ENCODE measurements at regions not wholly inside any gene's neighbourhood (a gene's known extent, or its start where the extent isn't known, plus 50 kb on each side); places are given as distances from the start of the nearest gene placed in this dataset.

- no peak overlapping the region for H2BK5ac ChIP-seq (ENCODE audit: low read length)
- no CpG with 5 or more reads among the region's 2 CpGs for WGBS, 2 donors (ENCODE audit: extremely low coverage in 2 of 2, insufficient read length in 2 of 2, insufficient replicate concordance in 1 of 2)
- no peak overlapping the region for H3K9ac ChIP-seq (ENCODE audit: low read depth, low read length, poor library complexity)
- H3K4me2 ChIP-seq (ENCODE audit: insufficient read depth, low read length, poor library complexity, severe bottlenecking), result no peak overlapping the region
- no peak overlapping the region for H3K27ac ChIP-seq (replicated peaks; ENCODE audit: low read length)
- H2AFZ ChIP-seq (ENCODE audit: low read length), result no peak overlapping the region
- no peak overlapping the region for H2BK120ac ChIP-seq (ENCODE audit: low read depth, low read length)
- peaks cover 0 to 3% of the 10 kb centered on the region in 2 donors for H3K4me1 ChIP-seq (ENCODE audit: control insufficient read depth in 2 of 2, insufficient read depth in 1 of 2, low read depth in 1 of 2, low read length in 2 of 2)
- no peaks in the 10 kb centered on the region for H3K36me3 ChIP-seq (replicated peaks in 1 of 2; ENCODE audit: control insufficient read depth in 2 of 2, insufficient read depth in 2 of 2, low read length in 2 of 2)
- H3K18ac ChIP-seq (ENCODE audit: low read length), result no peak overlapping the region
- H2BK12ac ChIP-seq (ENCODE audit: low read length), result no peak overlapping the region
- H3K79me1 ChIP-seq (ENCODE audit: low read depth, low read length), result no peaks in the 10 kb centered on the region
- H3K14ac ChIP-seq (ENCODE audit: low read length), result no peak overlapping the region
- H3K9me3 ChIP-seq (replicated peaks in 1 of 2; ENCODE audit: control insufficient read depth in 2 of 2, insufficient read depth in 1 of 2, low read depth in 1 of 2, low read length in 2 of 2), result peaks cover 0 to 6% of the 10 kb centered on the region in 2 donors
- no peaks in the 10 kb centered on the region for H3K27me3 ChIP-seq (ENCODE audit: control insufficient read depth in 3 of 3, insufficient read depth in 3 of 3, low read depth in 1 of 3, low read length in 3 of 3)
- H4K91ac ChIP-seq (ENCODE audit: low read depth, low read length, poor library complexity), result no peak overlapping the region
- no peak for DNase-seq (ENCODE audit: low spot score)
- H3K4ac ChIP-seq (ENCODE audit: low read length), result no peak overlapping the region
- no peak overlapping the region for H2BK15ac ChIP-seq (ENCODE audit: low read length)
- H4K8ac ChIP-seq (ENCODE audit: low read depth, low read length), result no peak overlapping the region
- no peak overlapping the region for H2AK5ac ChIP-seq (ENCODE audit: low read depth, low read length)
- no peak overlapping the region for H3K23ac ChIP-seq (ENCODE audit: low read depth, low read length, poor library complexity)
- no peak overlapping the region for H3K4me3 ChIP-seq (ENCODE audit: low read length in 2 of 2)
These were observed 97.2 kb upstream of the EOLA2 start for GRCh38 chrX:150035531-150035930.

- WGBS, 2 donors (ENCODE audit: extremely low coverage in 2 of 2, insufficient read length in 2 of 2, insufficient replicate concordance in 1 of 2), result no CpG with 5 or more reads among the region's 2 CpGs
- Histone ChIP-seq H4K91ac (ENCODE audit: low read depth, low read length, poor library complexity) (no peak overlapping the region), H3K23ac (ENCODE audit: low read depth, low read length, poor library complexity) (no peak overlapping the region), H2BK5ac (ENCODE audit: low read length) (no peak overlapping the region), H2BK120ac (ENCODE audit: low read depth, low read length) (no peak overlapping the region), H3K9me3 (replicated peaks in 1 of 2; ENCODE audit: control insufficient read depth in 2 of 2, insufficient read depth in 1 of 2, low read depth in 1 of 2, low read length in 2 of 2) (peaks cover 0 to 6% of the 10 kb centered on the region in 2 donors), H3K9ac (ENCODE audit: low read depth, low read length, poor library complexity) (no peak overlapping the region), H3K4me3 (ENCODE audit: low read length in 2 of 2) (no peak overlapping the region), H2BK15ac (ENCODE audit: low read length) (no peak overlapping the region), H3K4ac (ENCODE audit: low read length) (no peak overlapping the region), H3K36me3 (replicated peaks in 1 of 2; ENCODE audit: control insufficient read depth in 2 of 2, insufficient read depth in 2 of 2, low read length in 2 of 2) (no peaks in the 10 kb centered on the region), H2AFZ (ENCODE audit: low read length) (no peak overlapping the region), H3K27me3 (ENCODE audit: control insufficient read depth in 3 of 3, insufficient read depth in 3 of 3, low read depth in 1 of 3, low read length in 3 of 3) (no peaks in the 10 kb centered on the region), H3K18ac (ENCODE audit: low read length) (no peak overlapping the region), H2BK12ac (ENCODE audit: low read length) (no peak overlapping the region), H2AK5ac (ENCODE audit: low read depth, low read length) (no peak overlapping the region), H3K4me2 (ENCODE audit: insufficient read depth, low read length, poor library complexity, severe bottlenecking) (no peak overlapping the region), H3K27ac (replicated peaks; ENCODE audit: low read length) (no peak overlapping the region), H3K14ac (ENCODE audit: low read length) (no peak overlapping the region), H3K4me1 (ENCODE audit: control insufficient read depth in 2 of 2, insufficient read depth in 1 of 2, low read depth in 1 of 2, low read length in 2 of 2) (peaks cover 0 to 3% of the 10 kb centered on the region in 2 donors), H3K79me1 (ENCODE audit: low read depth, low read length) (no peaks in the 10 kb centered on the region), H4K8ac (ENCODE audit: low read depth, low read length) (no peak overlapping the region)
- DNase-seq (ENCODE audit: low spot score), result no peak
These were observed 97.9 kb upstream of the EOLA2 start for GRCh38 chrX:150036181-150036580.

GRCh38 chrX:150036641-150037040 is 98.3 kb upstream of the EOLA2 start:
- H2BK120ac ChIP-seq (ENCODE audit: low read depth, low read length), result no peak overlapping the region

GRCh38 chrX:150037041-150037440 is 98.8 kb upstream of the EOLA2 start:
- Histone ChIP-seq H3K27ac (replicated peaks; ENCODE audit: low read length) (no peak overlapping the region), H3K4me2 (ENCODE audit: insufficient read depth, low read length, poor library complexity, severe bottlenecking) (no peak overlapping the region), H2AK5ac (ENCODE audit: low read depth, low read length) (no peak overlapping the region), H3K79me1 (ENCODE audit: low read depth, low read length) (no peaks in the 10 kb centered on the region), H3K18ac (ENCODE audit: low read length) (no peak overlapping the region), H2BK5ac (ENCODE audit: low read length) (no peak overlapping the region), H4K91ac (ENCODE audit: low read depth, low read length, poor library complexity) (no peak overlapping the region), H3K4me3 (ENCODE audit: low read length in 2 of 2) (no peak overlapping the region), H3K9ac (ENCODE audit: low read depth, low read length, poor library complexity) (no peak overlapping the region), H3K36me3 (replicated peaks in 1 of 2; ENCODE audit: control insufficient read depth in 2 of 2, insufficient read depth in 2 of 2, low read length in 2 of 2) (no peaks in the 10 kb centered on the region), H2BK120ac (ENCODE audit: low read depth, low read length) (no peak overlapping the region), H3K23ac (ENCODE audit: low read depth, low read length, poor library complexity) (no peak overlapping the region), H2BK15ac (ENCODE audit: low read length) (no peak overlapping the region), H2BK12ac (ENCODE audit: low read length) (no peak overlapping the region), H3K4me1 (ENCODE audit: control insufficient read depth in 2 of 2, insufficient read depth in 1 of 2, low read depth in 1 of 2, low read length in 2 of 2) (peaks cover 0 to 3% of the 10 kb centered on the region in 2 donors), H3K4ac (ENCODE audit: low read length) (no peak overlapping the region), H3K9me3 (replicated peaks in 1 of 2; ENCODE audit: control insufficient read depth in 2 of 2, insufficient read depth in 1 of 2, low read depth in 1 of 2, low read length in 2 of 2) (peaks cover 0 to 6% of the 10 kb centered on the region in 2 donors), H3K27me3 (ENCODE audit: control insufficient read depth in 3 of 3, insufficient read depth in 3 of 3, low read depth in 1 of 3, low read length in 3 of 3) (no peaks in the 10 kb centered on the region), H2AFZ (ENCODE audit: low read length) (no peak overlapping the region), H4K8ac (ENCODE audit: low read depth, low read length) (no peak overlapping the region), H3K14ac (ENCODE audit: low read length) (no peak overlapping the region)
- WGBS, 2 donors (ENCODE audit: extremely low coverage in 2 of 2, insufficient read length in 2 of 2, insufficient replicate concordance in 1 of 2), result no CpG with 5 or more reads among the region's 2 CpGs
- DNase-seq (ENCODE audit: low spot score), result no peak

More at GRCh38 chrX:150036641-150037040, 98.3 kb upstream of the EOLA2 start:
- no peak overlapping the region for H3K18ac ChIP-seq (ENCODE audit: low read length)
- no peak overlapping the region for H4K8ac ChIP-seq (ENCODE audit: low read depth, low read length)
- H3K9me3 ChIP-seq (replicated peaks in 1 of 2; ENCODE audit: control insufficient read depth in 2 of 2, insufficient read depth in 1 of 2, low read depth in 1 of 2, low read length in 2 of 2), result peaks cover 0 to 6% of the 10 kb centered on the region in 2 donors
- no peak overlapping the region for H2AK5ac ChIP-seq (ENCODE audit: low read depth, low read length)
- H3K4ac ChIP-seq (ENCODE audit: low read length), result no peak overlapping the region
- H3K23ac ChIP-seq (ENCODE audit: low read depth, low read length, poor library complexity), result no peak overlapping the region
- H3K4me3 ChIP-seq (ENCODE audit: low read length in 2 of 2), result no peak overlapping the region
- H3K79me1 ChIP-seq (ENCODE audit: low read depth, low read length), result no peaks in the 10 kb centered on the region
- no peak overlapping the region for H3K9ac ChIP-seq (ENCODE audit: low read depth, low read length, poor library complexity)
- H2BK12ac ChIP-seq (ENCODE audit: low read length), result no peak overlapping the region
- H3K27ac ChIP-seq (replicated peaks; ENCODE audit: low read length), result no peak overlapping the region
- no peak overlapping the region for H2BK5ac ChIP-seq (ENCODE audit: low read length)
- H3K27me3 ChIP-seq (ENCODE audit: control insufficient read depth in 3 of 3, insufficient read depth in 3 of 3, low read depth in 1 of 3, low read length in 3 of 3), result no peaks in the 10 kb centered on the region
- H3K4me2 ChIP-seq (ENCODE audit: insufficient read depth, low read length, poor library complexity, severe bottlenecking), result no peak overlapping the region
- H2AFZ ChIP-seq (ENCODE audit: low read length), result no peak overlapping the region
- no peak overlapping the region for H2BK15ac ChIP-seq (ENCODE audit: low read length)
- H4K91ac ChIP-seq (ENCODE audit: low read depth, low read length, poor library complexity), result no peak overlapping the region
- no peak for DNase-seq (ENCODE audit: low spot score)
- H3K36me3 ChIP-seq (replicated peaks in 1 of 2; ENCODE audit: control insufficient read depth in 2 of 2, insufficient read depth in 2 of 2, low read length in 2 of 2), result no peaks in the 10 kb centered on the region
- no peak overlapping the region for H3K14ac ChIP-seq (ENCODE audit: low read length)
- no CpG with 5 or more reads among the region's 3 CpGs for WGBS, 2 donors (ENCODE audit: extremely low coverage in 2 of 2, insufficient read length in 2 of 2, insufficient replicate concordance in 1 of 2)
- H3K4me1 ChIP-seq (ENCODE audit: control insufficient read depth in 2 of 2, insufficient read depth in 1 of 2, low read depth in 1 of 2, low read length in 2 of 2), result peaks cover 0 to 3% of the 10 kb centered on the region in 2 donors

All from neuronal stem cell (in vitro differentiated cells).